RWPE1 (cell line): ENCODE measurements at regions not wholly inside any gene's neighbourhood (a gene's known extent, or its start where the extent isn't known, plus 50 kb on each side); places are given as distances from the start of the nearest gene placed in this dataset.

Source experiments
- CTCF ChIA-PET: fragments of 350-600 bp; sonication (Branson Sonifier 250); formaldehyde crosslinking; extraction: SDS; loops from one replicate; lab custom pipeline; 2021; lab: Yijun Ruan, JAX
- POLR2A ChIA-PET: fragments of 400-600 bp; formaldehyde crosslinking; extraction: SDS; loops from one replicate; lab custom pipeline; 2020; ENCODE audit warnings: antibody characterized with exemption; ENCODE audit not compliant: low non-redundant PET; lab: Yijun Ruan, JAX
- DNase-seq: peaks from one replicate; pipeline ENCODE4 v3.0.0; 2012; ENCODE audit warnings: low spot score
- H3K27ac ChIP-seq: fragments of 450-650 bp; 2 replicates; pipeline ENCODE4 v1.5.1; 2017
- CTCF ChIP-seq: fragments of 450-650 bp; conservative IDR thresholded peaks from 2 replicates; pipeline ENCODE4 v1.5.1; 2017; ENCODE audit warnings: low read depth, mild to moderate bottlenecking

DNA sequence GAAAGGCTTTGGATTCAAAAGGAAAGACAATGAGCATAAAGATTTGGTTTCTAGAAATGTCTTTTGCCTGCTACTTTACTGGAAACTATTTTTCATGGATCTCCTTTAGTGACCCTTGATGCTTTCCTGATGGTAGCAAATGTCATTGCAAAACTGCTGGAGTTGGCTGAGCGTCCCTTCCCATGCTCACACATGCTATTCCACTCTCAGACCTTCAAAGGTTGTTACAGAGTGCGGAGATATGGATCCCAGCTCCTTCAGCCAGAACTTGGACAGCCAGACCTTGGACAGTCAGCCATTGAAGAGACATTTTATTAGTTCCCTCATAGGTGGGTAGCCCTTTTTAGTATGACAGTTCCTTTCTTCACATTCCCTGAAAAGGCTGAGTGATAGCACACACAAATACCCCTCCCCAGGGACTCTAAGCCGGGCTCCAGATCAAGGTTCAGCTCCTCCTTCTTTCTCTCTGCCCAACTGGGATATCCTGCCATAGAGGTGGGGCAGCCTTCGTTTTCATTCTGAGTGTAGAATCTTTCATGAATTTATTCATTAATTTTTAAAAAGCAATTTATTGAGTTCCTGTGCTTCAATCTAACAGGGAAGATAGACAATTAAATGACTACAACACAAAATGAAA lies 153.3 kb upstream of the SLC44A1 start:
- DNase-seq = no peak
- ChIA-PET CTCF (no interaction called here), POLR2A (no interaction called here)
- no peak overlapping the region for H3K27ac ChIP-seq
- TF ChIP-seq CTCF = no peak

- no peak for DNase-seq
- no peak overlapping the region for H3K27ac ChIP-seq
- ChIA-PET CTCF (interaction anchor here (0.6 kb wide), 2 partner anchors 10 to 95 kb away, joined by 3 to 5 read pairs; no protein-coding TSS in a partner anchor), POLR2A (no interaction called here)
- no peak for TF ChIP-seq CTCF
Observed at GRCh38 chr9:105093685-105094084, 150.8 kb upstream of the SLC44A1 start.

DNA sequence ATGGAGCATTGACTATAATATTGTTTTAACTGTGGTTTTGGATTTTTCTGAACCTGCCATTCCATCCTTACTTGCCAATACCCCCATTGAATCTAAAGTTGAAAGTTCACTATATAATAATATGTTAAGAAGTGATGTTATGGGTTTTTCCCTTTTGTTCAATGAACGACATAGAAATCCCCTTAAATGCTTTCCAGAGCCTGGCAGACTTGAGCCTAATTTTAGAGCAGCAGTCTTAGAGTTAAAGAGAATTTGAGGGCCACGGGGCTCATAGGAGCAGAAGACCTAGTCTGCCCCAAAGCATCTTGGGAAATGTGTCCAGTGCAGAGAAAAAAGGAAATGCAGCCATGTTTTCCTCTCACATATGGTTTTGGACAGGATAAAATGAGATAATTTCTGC lies 146.1 kb upstream of the SLC44A1 start:
- no peak for DNase-seq
- TF ChIP-seq CTCF = no peak
- POLR2A ChIA-PET = no interaction called here
- CTCF ChIA-PET = no interaction called here
- H3K27ac ChIP-seq = no peak overlapping the region

DNA sequence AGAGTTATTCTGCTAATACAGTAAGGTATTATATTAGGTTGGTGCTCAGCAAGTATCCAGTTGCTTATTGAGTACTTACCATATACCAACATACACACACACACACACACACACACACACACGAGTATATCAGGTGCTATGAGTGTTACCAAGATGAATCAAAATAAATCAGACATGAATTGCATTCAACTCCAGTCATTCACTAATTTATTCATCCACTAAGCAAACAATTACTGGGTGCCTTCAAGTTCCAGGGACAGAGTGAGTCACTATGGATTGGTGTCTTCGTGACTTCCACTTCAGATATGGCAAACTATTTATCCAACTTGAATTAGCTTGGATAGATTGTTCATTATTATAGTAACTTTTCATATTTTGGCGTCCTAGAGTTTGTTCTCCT lies 140.7 kb upstream of the SLC44A1 start:
- no peak for DNase-seq
- CTCF ChIA-PET = no interaction called here
- TF ChIP-seq CTCF = no peak
- POLR2A ChIA-PET = no interaction called here
- H3K27ac ChIP-seq = no peak overlapping the region

GRCh38 chr9:105114318-105114717 lies 130.1 kb upstream of the SLC44A1 start:
- no peak for TF ChIP-seq CTCF
- no peak overlapping the region for H3K27ac ChIP-seq
- no peak for DNase-seq
- POLR2A ChIA-PET = interaction anchor here (0.8 kb wide), 1 partner anchor 284 kb away, joined by 10 read pairs; no protein-coding TSS in a partner anchor
- CTCF ChIA-PET = interaction anchor here (1.1 kb wide), 1 partner anchor 10 kb away, joined by 3 read pairs; no protein-coding TSS in a partner anchor

DNA sequence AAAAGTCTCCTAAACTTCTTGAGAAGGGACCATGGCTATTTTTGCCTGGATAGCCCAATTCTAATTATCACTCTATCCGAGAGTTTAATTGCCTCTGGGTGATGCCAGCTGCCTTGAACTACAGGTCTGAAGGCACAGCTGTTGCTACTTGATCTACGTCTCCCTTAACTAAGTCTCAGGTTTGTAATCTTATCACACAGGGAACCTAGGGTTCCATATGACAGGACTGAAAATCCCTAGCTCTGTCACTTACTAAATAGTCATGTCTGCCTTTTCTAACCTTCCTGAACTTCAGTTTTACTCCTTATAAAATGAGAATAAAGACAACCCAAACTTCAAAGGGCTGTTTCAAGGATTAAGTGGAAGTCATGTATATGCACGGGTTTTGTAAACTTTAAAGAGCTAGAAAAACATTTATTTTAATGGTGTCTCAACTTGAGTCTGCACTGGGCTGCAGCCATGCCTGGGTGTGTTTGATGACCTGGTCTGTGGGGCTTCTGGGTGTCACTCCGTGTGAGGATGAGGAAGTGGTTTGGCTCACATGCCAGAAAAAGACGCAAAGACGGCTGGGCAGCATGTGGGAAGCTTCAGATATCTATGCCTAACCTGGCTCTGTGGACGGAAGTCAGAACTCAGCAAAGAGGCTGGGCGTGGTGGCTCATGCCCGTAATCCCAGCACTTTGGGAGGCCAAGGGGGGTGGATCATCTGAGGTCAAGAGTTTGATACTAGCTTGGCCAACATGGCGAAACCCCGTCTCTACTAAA lies 129.3 kb upstream of the SLC44A1 start:
- CTCF ChIA-PET = interaction anchor here (0.8 to 1.1 kb wide), 2 partner anchors 11 to 38 kb away, joined by 3 read pairs; no protein-coding TSS in a partner anchor
- H3K27ac ChIP-seq = no peak overlapping the region
- TF ChIP-seq CTCF = no peak
- POLR2A ChIA-PET = no interaction called here
- no peak for DNase-seq
